HG02678 (cell line): ENCODE measurements at regions not wholly inside any gene's neighbourhood (a gene's known extent, or its start where the extent isn't known, plus 50 kb on each side); places are given as distances from the start of the nearest gene placed in this dataset.

Experiments used
- ATAC-seq: cut with Tn5 transposase; IDR thresholded peaks from one replicate; pipeline ENCODE4 v1.9.1; 2021; ENCODE audit warnings: mild to moderate bottlenecking, moderate library complexity; ENCODE audit not compliant: unreplicated experiment

GRCh38 chr20:24862606-24863005, 86.5 kb upstream of the CST7 start:
- ATAC-seq, result no peak

- no peak for ATAC-seq
Observed at GRCh38 chr20:24863356-24863755, 85.7 kb upstream of the CST7 start.

GRCh38 chr20:24866008-24866407, 83.1 kb upstream of the CST7 start:
- no peak for ATAC-seq

GRCh38 chr20:24866742-24867141, 82.3 kb upstream of the CST7 start:
- ATAC-seq, result no peak

- no peak for ATAC-seq
Observed at GRCh38 chr20:24867556-24867955, 81.5 kb upstream of the CST7 start.

- no peak for ATAC-seq
Observed at GRCh38 chr20:24868396-24868927, 80.6 kb upstream of the CST7 start.

- ATAC-seq, result no peak
Observed at GRCh38 chr20:24868959-24869358, 80.1 kb upstream of the CST7 start.

- no peak for ATAC-seq
Observed at GRCh38 chr20:24870057-24870456, 79.0 kb upstream of the CST7 start.

GRCh38 chr20:24870881-24871280, 78.2 kb upstream of the CST7 start:
- ATAC-seq, result peak; percentile 36

GRCh38 chr20:24871480-24872213, 77.4 kb upstream of the CST7 start:
- ATAC-seq, result no peak

- ATAC-seq, result peak; percentile 66
Observed at GRCh38 chr20:24872291-24873024, 76.6 kb upstream of the CST7 start.

- no peak for ATAC-seq
Observed at GRCh38 chr20:24873025-24873620, 75.9 kb upstream of the CST7 start.

GRCh38 chr20:24875078-24875477, 74.0 kb upstream of the CST7 start:
- ATAC-seq, result no peak

GRCh38 chr20:24877652-24878051, 71.4 kb upstream of the CST7 start:
- no peak for ATAC-seq

- no peak for ATAC-seq
Observed at GRCh38 chr20:24878657-24879056, 70.4 kb upstream of the CST7 start.

GRCh38 chr20:24879875-24880274, 69.2 kb upstream of the CST7 start:
- no peak for ATAC-seq

GRCh38 chr20:24880356-24880755, 68.7 kb upstream of the CST7 start:
- ATAC-seq, result no peak

GRCh38 chr20:24890286-24890685, 58.8 kb upstream of the CST7 start:
- ATAC-seq, result no peak

GRCh38 chr20:24891546-24892393, 57.3 kb upstream of the CST7 start:
- no peak for ATAC-seq

- ATAC-seq, result no peak
Observed at GRCh38 chr20:24892522-24892921, 56.5 kb upstream of the CST7 start.

GRCh38 chr20:24892931-24893330, 56.1 kb upstream of the CST7 start:
- ATAC-seq, result no peak
